Endodermal cell (in vitro differentiated cells): ENCODE measurements at regions not wholly inside any gene's neighbourhood (a gene's known extent, or its start where the extent isn't known, plus 50 kb on each side); places are given as distances from the start of the nearest gene placed in this dataset.

Source experiments
- DNase-seq: peaks from one replicate; pipeline ENCODE4 v3.0.0-alpha.2; 2017
- H3K27ac ChIP-seq: 2 replicates; pipeline ENCODE4 v1.5.1; 2013; ENCODE audit warnings: mild to moderate bottlenecking, low read depth, low read length, moderate library complexity
- H3K27me3 ChIP-seq: 2 replicates; pipeline ENCODE4 v1.6.1; 2013; ENCODE audit warnings: mild to moderate bottlenecking, low read length, moderate library complexity; ENCODE audit not compliant: insufficient read depth, control insufficient read depth, poor library complexity, severe bottlenecking
- H3K36me3 ChIP-seq: 2 replicates; pipeline ENCODE4 v1.7.0; 2013; ENCODE audit warnings: mild to moderate bottlenecking, low read length, moderate library complexity; ENCODE audit not compliant: control insufficient read depth, insufficient read depth
- H3K4me1 ChIP-seq: one replicate; pipeline ENCODE4 v1.7.0; 2013; ENCODE audit warnings: low read length; ENCODE audit not compliant: control insufficient read depth, insufficient read depth
- H3K4me3 ChIP-seq: 2 replicates; pipeline ENCODE4 v1.5.1; 2013; ENCODE audit warnings: mild to moderate bottlenecking, low read length, moderate library complexity
- H3K9ac ChIP-seq: 2 replicates; pipeline ENCODE4 v1.6.1; 2013; ENCODE audit warnings: mild to moderate bottlenecking, low read length, moderate library complexity; ENCODE audit not compliant: poor library complexity, severe bottlenecking; ENCODE audit errors: extremely low read depth
- H3K9me3 ChIP-seq: 2 replicates; pipeline ENCODE4 v1.6.1; 2013; ENCODE audit warnings: mild to moderate bottlenecking, low read length, moderate library complexity; ENCODE audit not compliant: control insufficient read depth
- H3K27ac Mint-ChIP-seq: 2 replicates; pipeline ENCODE4 v1.8.0; 2020; ENCODE audit warnings: mixed read lengths
- H3K27me3 Mint-ChIP-seq: 2 replicates; pipeline ENCODE4 v1.8.0; 2021; ENCODE audit warnings: mild to moderate bottlenecking, mixed read lengths; ENCODE audit not compliant: insufficient read depth
- H3K36me3 Mint-ChIP-seq: 2 replicates; pipeline ENCODE4 v1.8.0; 2020; ENCODE audit warnings: low read depth, mixed read lengths
- H3K4me1 Mint-ChIP-seq: 2 replicates; pipeline ENCODE4 v1.8.0; 2020; ENCODE audit warnings: mixed read lengths
- H3K4me3 Mint-ChIP-seq: 2 replicates; pipeline ENCODE4 v1.8.0; 2020; ENCODE audit warnings: mild to moderate bottlenecking, moderate library complexity, mixed read lengths
- H3K9me3 Mint-ChIP-seq: 2 replicates; pipeline ENCODE4 v1.8.0; 2020; ENCODE audit warnings: mild to moderate bottlenecking, mixed read lengths
- WGBS, 2 experiments: methylation state at CpG; one replicate each; pipeline versions ENCODE4 v1.1.5 to v1.1.7; 2013; ENCODE audit warnings: missing lambda C conversion rate in 2 of 2, mixed read lengths in 1 of 2; ENCODE audit not compliant: insufficient coverage in 1 of 2, insufficient read length in 1 of 2; 5-methylcytosine and 5-hydroxymethylcytosine counted together
- TF ChIP-seq, protein P1 (sequence below): fragments of 200-600 bp; sonication (generic); conservative IDR thresholded peaks from 2 replicates; pipeline ENCODE4 v1.5.0; 2021; ENCODE audit warnings: antibody characterized with exemption, mild to moderate bottlenecking

DNA sequence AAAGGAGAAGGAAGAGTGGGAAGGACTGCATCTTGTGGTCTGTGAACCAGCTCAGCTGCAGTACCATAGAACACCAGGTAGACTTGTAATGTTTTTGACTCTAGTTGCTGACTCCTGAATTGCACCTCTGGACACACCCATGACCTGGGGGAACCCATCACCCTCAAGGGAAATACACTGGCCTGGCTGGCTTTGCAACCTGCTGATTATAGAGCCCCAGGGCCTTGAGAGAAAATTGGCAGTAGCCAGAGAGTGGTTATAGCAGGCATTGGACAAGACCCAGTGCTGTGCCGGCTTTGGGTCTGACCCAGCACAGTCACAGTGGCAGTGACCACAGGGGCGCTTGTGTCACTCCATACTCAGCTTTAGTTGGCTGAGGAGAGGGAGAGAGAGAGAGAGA lies 902.3 kb downstream of the GRID1 start:
- H3K27ac ChIP-seq: no peak overlapping the region
- peaks cover 6% of the 10 kb centered on the region for H3K9me3 ChIP-seq
- TF ChIP-seq, protein P1, sequence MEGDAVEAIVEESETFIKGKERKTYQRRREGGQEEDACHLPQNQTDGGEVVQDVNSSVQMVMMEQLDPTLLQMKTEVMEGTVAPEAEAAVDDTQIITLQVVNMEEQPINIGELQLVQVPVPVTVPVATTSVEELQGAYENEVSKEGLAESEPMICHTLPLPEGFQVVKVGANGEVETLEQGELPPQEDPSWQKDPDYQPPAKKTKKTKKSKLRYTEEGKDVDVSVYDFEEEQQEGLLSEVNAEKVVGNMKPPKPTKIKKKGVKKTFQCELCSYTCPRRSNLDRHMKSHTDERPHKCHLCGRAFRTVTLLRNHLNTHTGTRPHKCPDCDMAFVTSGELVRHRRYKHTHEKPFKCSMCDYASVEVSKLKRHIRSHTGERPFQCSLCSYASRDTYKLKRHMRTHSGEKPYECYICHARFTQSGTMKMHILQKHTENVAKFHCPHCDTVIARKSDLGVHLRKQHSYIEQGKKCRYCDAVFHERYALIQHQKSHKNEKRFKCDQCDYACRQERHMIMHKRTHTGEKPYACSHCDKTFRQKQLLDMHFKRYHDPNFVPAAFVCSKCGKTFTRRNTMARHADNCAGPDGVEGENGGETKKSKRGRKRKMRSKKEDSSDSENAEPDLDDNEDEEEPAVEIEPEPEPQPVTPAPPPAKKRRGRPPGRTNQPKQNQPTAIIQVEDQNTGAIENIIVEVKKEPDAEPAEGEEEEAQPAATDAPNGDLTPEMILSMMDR: no peak
- Mint-ChIP-seq H3K4me1 (no peaks in the 10 kb centered on the region), H3K4me3 (no peak overlapping the region), H3K27ac (no peak overlapping the region), H3K27me3 (peaks cover 8% of the 10 kb centered on the region), H3K9me3 (peaks cover 1% of the 10 kb centered on the region), H3K36me3 (no peaks in the 10 kb centered on the region)
- no peak for DNase-seq
- no peak overlapping the region for H3K9ac ChIP-seq
- H3K4me1 ChIP-seq: no peaks in the 10 kb centered on the region
- no peaks in the 10 kb centered on the region for H3K27me3 ChIP-seq
- 75 to 91% methylated on average over 1 to 2 of the region's 2 CpGs for WGBS, 2 experiments
- no peak overlapping the region for H3K4me3 ChIP-seq
- no peaks in the 10 kb centered on the region for H3K36me3 ChIP-seq

DNA sequence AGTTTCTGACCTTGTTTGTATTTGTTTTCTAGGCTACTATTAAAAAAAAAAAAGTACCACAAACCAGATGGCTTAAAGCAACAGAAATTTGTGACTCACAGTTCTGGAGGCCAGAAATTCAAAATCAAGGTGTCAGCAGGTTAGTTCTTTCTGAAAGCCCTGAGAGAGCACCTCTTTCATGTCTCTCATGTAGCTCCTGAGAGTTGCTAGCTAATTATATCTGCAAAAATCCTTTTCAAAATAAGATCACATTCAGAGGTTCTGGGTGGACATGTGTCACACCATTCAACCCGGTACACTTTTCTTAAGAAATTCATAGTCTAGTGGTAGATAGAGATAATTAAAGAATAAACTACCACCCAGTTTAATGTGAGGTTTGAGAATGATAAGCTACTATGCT lies 888.6 kb downstream of the GRID1 start:
- TF ChIP-seq, protein P1: no peak
- H3K27ac Mint-ChIP-seq: no peak overlapping the region
- Histone ChIP-seq H3K27me3 (no peaks in the 10 kb centered on the region), H3K36me3 (no peaks in the 10 kb centered on the region), H3K9ac (no peak overlapping the region), H3K9me3 (no peaks in the 10 kb centered on the region), H3K27ac (no peak overlapping the region), H3K4me3 (no peak overlapping the region), H3K4me1 (no peaks in the 10 kb centered on the region)
- peaks cover 2% of the 10 kb centered on the region for H3K9me3 Mint-ChIP-seq
- no peaks in the 10 kb centered on the region for H3K36me3 Mint-ChIP-seq
- H3K27me3 Mint-ChIP-seq: peaks cover 13% of the 10 kb centered on the region
- H3K4me1 Mint-ChIP-seq: no peaks in the 10 kb centered on the region
- no peak overlapping the region for H3K4me3 Mint-ChIP-seq
- WGBS, 2 experiments: 100% methylated on average over 1 of the region's 1 CpG; no CpG with 5 or more reads in 1 of the 2 experiments
- no peak for DNase-seq

DNA sequence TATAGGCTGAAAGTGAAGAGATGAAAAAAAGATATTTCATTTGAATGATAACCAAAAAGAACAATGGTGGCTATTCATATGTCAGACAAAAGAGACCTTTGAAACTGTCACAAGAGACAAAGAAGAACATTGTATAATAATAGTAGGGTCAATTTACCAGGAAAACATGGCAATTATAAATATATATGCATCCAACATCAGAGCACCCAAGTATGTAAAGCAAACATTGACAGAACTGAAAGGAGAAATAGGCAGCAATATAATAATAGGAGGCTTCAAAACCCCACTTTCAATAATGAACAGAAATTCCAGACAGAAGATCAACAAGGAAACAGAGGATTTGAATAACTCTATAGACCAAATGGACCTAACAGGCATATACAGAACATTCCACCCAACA lies 876.2 kb downstream of the GRID1 start:
- no peak overlapping the region for H3K9ac ChIP-seq
- no peak for DNase-seq
- H3K4me1 Mint-ChIP-seq: peaks cover 17% of the 10 kb centered on the region
- no peak overlapping the region for H3K27ac Mint-ChIP-seq
- H3K4me1 ChIP-seq: peaks cover 5% of the 10 kb centered on the region
- H3K9me3 Mint-ChIP-seq: no peaks in the 10 kb centered on the region
- H3K4me3 ChIP-seq: no peak overlapping the region
- peaks cover 56% of the 10 kb centered on the region for H3K27me3 Mint-ChIP-seq
- no peaks in the 10 kb centered on the region for H3K27me3 ChIP-seq
- no peak overlapping the region for H3K4me3 Mint-ChIP-seq
- no peaks in the 10 kb centered on the region for H3K9me3 ChIP-seq
- TF ChIP-seq, protein P1: no peak
- no peak overlapping the region for H3K27ac ChIP-seq
- H3K36me3 Mint-ChIP-seq: no peaks in the 10 kb centered on the region
- H3K36me3 ChIP-seq: no peaks in the 10 kb centered on the region
